ENCODE measurements at regions not wholly inside any gene's neighbourhood (a gene's known extent, or its start where the extent isn't known, plus 50 kb on each side); places are given as distances from the start of the nearest gene placed in this dataset.
A peak's percentile ranks its signal among the peaks of the same experiment; 100 is the strongest.

DNA sequence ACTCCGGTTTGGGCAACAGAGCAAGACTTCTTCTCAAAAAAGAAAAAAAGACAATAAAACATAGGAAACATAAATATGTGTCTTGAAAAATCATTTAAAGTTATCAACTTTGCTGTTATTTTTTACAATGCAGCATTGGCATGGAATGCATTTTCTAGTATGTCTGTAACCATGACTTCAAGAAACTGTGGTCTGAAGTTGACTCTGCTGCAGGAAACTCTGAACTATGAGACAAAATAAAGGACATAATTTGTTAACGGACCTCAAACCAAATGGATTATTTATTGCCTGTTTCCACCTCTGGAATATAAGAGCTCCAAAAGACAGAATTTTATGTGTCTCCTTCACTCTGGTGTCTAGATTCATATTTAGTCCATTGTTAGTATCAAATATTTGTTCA lies 79.1 kb downstream of the TRIB2 start:
- DNase-seq (no peak), ATAC-seq (no peak)
- TF ChIP-seq CTCF (IDR thresholded peaks at IDR 0.05), result no peak
- Histone ChIP-seq H3K36me3 (no peaks in the 10 kb centered on the region), H3K9me3 (no peaks in the 10 kb centered on the region), H3K27me3 (ENCODE audit: low read depth) (no peaks in the 10 kb centered on the region), H3K27ac (no peak overlapping the region), H3K4me3 (no peak overlapping the region), H3K4me1 (peaks cover 8% of the 10 kb centered on the region)
- intact Hi-C loops (cut with DNase I), result no loop called here

DNA sequence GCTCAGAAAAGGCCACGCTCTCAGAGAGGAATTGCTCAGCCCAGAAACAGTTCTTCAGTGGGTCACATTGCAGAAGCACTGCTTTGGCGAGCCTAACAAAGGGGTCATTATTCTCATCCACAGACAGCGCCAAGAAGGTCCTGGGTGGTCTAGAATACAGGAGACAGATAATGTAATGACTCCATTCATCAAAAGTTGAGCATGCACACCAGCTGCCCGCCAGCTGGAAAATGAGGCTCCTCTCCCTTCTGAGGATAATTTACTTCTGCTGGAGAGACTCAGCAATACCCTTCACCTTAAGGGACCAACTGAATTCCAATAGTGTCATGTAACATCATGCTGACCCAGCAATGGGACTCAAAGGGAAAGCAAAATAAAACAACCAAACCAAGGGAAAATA lies 79.9 kb downstream of the TRIB2 start:
- DNase-seq (no peak), ATAC-seq (peak; percentile 29 to 48)
- H3K27me3 ChIP-seq (ENCODE audit: low read depth), result no peaks in the 10 kb centered on the region
- no peak for TF ChIP-seq CTCF (IDR thresholded peaks at IDR 0.05)
- intact Hi-C loops (cut with DNase I), result no loop called here
- H3K27ac ChIP-seq, result no peak overlapping the region
- H3K4me3 ChIP-seq, result no peak overlapping the region
- no peaks in the 10 kb centered on the region for H3K36me3 ChIP-seq
- H3K9me3 ChIP-seq, result peaks cover 6% of the 10 kb centered on the region
- H3K4me1 ChIP-seq, result peaks cover 8% of the 10 kb centered on the region

GRCh38 chr2:12797815-12798214 lies 81.1 kb downstream of the TRIB2 start:
- peaks cover 11% of the 10 kb centered on the region for H3K9me3 ChIP-seq
- H3K27me3 ChIP-seq (ENCODE audit: low read depth), result no peaks in the 10 kb centered on the region
- no peaks in the 10 kb centered on the region for H3K36me3 ChIP-seq
- no peak overlapping the region for H3K4me3 ChIP-seq
- TF ChIP-seq CTCF (IDR thresholded peaks at IDR 0.05), result no peak
- DNase-seq, result no peak
- H3K4me1 ChIP-seq, result peaks cover 8% of the 10 kb centered on the region
- no peak for ATAC-seq
- intact Hi-C loops (cut with DNase I), result no loop called here
- H3K27ac ChIP-seq, result no peak overlapping the region

DNA sequence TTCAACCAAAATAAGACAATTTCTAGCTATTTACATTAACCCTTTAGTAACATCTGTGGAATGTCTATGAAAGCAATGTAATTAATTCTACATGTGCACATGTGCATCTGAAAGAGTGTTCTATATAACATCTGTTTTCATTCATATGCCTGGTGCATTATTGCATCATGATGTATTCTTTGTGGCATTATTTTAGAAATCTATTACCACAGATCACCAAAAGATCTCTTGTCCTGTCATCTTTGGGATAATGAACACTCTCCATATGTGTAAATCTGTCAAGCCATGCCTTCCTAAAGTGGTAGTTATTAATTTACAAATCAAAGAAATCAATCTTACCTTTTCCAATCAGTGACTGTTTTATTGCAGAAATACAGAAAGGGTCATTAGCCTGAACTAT lies 86.9 kb downstream of the TRIB2 start:
- Histone ChIP-seq H3K27ac (no peak overlapping the region), H3K4me3 (no peak overlapping the region), H3K9me3 (peaks cover 11% of the 10 kb centered on the region), H3K36me3 (no peaks in the 10 kb centered on the region), H3K27me3 (ENCODE audit: low read depth) (no peaks in the 10 kb centered on the region), H3K4me1 (no peaks in the 10 kb centered on the region)
- TF ChIP-seq CTCF (IDR thresholded peaks at IDR 0.05), result no peak
- intact Hi-C loops (cut with DNase I), result no loop called here
- ATAC-seq, result no peak
- DNase-seq, result no peak

- no peak overlapping the region for H3K27ac ChIP-seq
- H3K4me1 ChIP-seq, result no peaks in the 10 kb centered on the region
- peaks cover 11% of the 10 kb centered on the region for H3K9me3 ChIP-seq
- no peaks in the 10 kb centered on the region for H3K36me3 ChIP-seq
- TF ChIP-seq CTCF (IDR thresholded peaks at IDR 0.05), result no peak
- intact Hi-C loops (cut with DNase I), result no loop called here
- DNase-seq (no peak), ATAC-seq (no peak)
- H3K27me3 ChIP-seq (ENCODE audit: low read depth), result no peaks in the 10 kb centered on the region
- no peak overlapping the region for H3K4me3 ChIP-seq
Observed at GRCh38 chr2:12804091-12804856, 87.5 kb downstream of the TRIB2 start.

All from lower lobe of right lung (tissue), 2 donors.